GM21447 (cell line): ENCODE measurements at regions not wholly inside any gene's neighbourhood (a gene's known extent, or its start where the extent isn't known, plus 50 kb on each side); places are given as distances from the start of the nearest gene placed in this dataset.

Experiments
- ATAC-seq: cut with Tn5 transposase; IDR thresholded peaks from one replicate; pipeline ENCODE4 v1.9.1; 2021; ENCODE audit not compliant: unreplicated experiment

DNA sequence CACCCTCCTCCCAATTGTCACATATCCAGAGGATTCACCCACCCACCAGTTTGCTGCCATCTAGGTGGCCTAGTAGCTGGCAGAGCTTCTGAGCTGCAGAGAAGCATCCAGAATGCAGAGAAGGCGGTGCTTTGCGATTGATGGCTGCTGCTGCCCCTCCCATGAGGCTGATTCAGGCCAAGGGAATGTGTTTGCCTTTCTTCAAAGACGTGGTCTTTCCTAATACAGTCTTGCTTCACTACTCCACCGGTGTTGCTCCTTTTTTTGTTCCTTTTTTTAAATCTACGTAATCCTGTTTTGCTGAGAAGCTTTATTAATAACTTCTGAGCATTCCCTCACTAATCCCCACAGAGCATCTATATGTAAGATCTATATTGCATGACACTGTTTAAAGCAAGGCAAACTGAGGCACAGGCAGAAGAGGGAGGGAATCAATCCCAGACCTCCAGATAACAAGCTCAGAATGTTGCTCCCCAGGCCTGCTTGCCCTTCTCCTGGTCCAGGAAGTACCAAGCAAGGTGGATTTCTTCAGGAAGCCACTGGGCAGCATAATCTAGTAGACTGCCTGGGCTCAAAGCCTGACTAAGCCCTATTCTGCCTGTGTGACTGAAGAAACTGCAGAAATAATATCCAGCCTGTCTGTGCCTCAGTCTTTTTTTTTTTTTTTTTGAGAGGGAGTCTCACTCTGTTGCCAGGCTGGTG, 275.5 kb upstream of the FMN2 start:
- ATAC-seq, result no peak

DNA sequence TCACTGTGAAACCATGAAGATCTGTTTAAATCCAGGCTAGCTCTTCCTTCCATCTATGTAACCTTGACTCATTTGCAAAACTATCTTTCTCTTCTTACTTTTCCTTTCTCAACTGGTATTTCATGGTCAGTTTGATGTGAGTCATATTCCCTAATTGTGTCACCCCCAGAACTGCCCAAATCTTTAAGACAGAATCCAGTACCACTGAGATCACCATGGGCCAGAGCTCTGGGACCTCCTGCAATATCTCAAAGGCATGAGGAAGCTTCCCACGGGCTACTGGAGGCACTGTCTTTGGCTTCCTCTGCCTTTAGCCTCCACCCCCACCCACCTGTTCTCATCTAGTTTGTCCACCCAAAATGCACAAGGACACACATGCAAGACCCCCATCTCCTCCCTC, 274.4 kb upstream of the FMN2 start:
- no peak for ATAC-seq

DNA sequence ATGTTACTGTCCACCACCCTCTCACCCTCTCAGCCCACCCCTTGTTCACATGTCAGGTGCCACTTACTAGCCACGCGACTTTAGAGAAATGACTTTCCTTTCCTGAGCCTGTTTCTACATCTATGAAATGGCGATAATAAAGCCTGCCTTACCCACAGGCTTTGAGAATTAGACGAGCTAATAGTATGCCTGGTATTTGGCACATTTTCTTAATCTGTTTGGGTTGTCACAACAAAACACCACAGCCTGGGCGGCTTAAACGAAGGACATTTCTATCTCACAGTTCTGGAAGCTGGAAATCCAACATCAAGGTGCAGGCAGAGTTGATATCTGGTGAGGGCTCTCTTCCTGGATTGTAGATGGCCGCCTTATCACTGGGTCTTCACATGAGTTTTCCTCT, 273.9 kb upstream of the FMN2 start:
- ATAC-seq, result no peak

DNA sequence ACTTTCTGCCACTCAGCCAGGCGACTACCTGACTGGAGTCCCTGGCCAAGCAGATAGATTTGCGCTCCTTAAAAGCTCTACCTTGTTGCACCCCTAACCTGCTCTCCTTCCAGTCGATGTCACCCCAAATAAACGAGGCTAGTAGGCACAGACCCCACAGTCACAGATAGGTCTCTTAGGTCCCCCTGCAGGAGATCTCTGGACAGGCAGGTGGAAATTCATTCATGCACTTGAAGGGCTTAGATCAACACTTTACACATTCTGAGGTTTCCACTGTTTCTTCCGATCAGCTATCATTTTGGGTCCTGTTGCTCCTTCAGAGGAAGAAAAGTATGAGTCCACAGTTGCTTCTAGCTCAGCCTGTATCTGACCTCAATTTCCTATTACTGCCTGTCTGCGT, 272.6 kb upstream of the FMN2 start:
- ATAC-seq, result no peak

GRCh38 chr1:239819756-239820250, 271.9 kb upstream of the FMN2 start:
- no peak for ATAC-seq

- ATAC-seq, result no peak
Measured at GRCh38 chr1:239823852-239824251, 267.8 kb upstream of the FMN2 start.

DNA sequence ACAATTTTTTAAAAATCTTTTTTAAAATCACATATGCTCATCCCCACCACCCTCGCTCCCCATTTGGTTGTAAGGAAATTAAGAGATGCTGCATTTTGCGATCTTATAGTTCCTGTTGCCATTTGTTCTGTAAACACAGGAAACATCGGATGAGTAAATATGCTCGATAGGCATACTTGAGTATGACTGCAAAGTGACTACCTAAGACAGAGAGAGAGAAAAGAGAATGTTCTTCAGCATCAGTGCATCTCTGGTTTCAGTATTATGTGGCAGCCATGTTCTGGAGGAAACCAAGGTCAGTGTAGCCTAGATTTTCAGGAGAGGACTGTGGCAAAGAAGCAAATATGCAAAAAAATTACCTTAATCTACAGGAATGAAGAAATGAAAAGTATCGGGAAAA, 265.5 kb upstream of the FMN2 start:
- no peak for ATAC-seq

GRCh38 chr1:239826736-239827135, 264.9 kb upstream of the FMN2 start:
- no peak for ATAC-seq

DNA sequence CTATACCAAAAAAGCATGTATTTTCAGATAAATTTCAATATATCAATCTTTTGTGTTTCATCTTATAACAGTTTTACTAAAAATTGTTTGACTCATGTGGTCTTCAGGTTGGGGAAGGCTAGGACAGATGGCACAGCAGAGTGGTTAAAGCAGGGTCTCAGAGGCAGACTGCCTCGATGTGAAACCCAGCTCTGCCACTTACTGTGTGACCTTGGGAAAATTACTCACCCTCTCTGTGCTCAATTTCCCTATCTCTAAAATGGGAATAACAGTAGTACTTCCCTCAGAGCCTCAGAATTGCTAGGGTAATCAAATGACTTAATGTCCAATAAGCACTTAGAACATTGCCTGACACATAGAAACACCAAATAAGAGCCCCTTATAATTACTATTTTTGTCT, 262.1 kb upstream of the FMN2 start:
- ATAC-seq, result no peak

- ATAC-seq, result no peak
Measured at GRCh38 chr1:239831577-239832355, 259.9 kb upstream of the FMN2 start.

DNA sequence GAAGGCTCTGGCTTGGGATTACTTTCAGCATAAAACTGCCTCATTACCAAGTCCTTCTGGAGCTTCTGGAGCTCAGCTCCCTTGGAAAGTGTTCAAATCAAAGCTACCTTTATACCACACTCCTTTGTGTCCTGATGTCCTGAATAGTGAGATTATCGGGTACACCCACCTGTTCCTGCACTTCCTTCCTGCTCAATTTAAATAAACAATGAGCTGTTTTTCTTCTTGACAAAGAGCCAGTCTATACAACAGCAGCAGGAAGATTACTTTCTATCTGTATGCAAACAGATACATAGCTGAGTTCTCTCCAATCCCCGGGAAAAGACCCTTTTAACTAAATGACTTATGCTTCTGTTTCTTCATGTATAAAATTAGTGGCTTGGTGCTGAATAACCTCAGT, 258.0 kb upstream of the FMN2 start:
- no peak for ATAC-seq

- no peak for ATAC-seq
Measured at GRCh38 chr1:239835946-239836440, 255.7 kb upstream of the FMN2 start.

DNA sequence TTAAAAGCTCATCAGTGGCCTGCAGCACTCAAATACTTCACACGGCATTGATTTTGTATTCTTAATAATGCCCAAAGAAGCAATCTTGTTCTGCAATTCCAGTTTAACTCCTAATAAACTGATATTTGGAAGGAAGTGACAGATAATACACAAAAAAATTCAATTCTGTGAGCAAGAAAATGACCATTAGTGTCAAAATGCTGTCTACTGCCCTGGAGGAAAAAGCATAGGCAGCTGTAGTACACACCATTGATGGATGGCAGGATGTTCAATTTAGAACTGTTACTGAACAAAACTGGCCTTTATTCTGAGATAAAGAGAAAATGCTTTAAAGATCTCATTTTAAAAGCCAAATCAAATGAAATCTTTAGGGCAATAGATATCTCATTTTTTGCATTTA, 251.3 kb upstream of the FMN2 start:
- ATAC-seq, result no peak

DNA sequence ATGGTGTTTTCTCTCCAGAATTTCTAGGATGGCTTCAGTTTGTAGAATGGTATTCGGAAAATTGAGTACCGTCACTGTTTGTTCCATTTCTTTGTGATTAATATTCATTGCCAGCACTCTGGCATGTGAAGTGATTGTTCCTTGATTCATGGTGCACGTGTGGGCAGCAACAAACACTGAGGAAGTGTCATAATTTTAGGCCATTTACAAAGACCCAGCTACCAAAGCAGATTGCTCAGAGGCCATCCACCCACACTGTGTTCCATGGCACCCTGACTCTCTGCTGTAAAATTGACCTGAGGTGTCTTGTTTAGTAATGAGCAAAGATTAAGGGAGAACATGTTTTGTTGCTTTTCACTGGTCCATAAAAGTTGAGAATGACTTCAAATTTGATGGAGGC, 250.9 kb upstream of the FMN2 start:
- ATAC-seq, result no peak

GRCh38 chr1:239841631-239842030, 250.1 kb upstream of the FMN2 start:
- ATAC-seq, result no peak

GRCh38 chr1:239843541-239843940, 248.1 kb upstream of the FMN2 start:
- no peak for ATAC-seq

DNA sequence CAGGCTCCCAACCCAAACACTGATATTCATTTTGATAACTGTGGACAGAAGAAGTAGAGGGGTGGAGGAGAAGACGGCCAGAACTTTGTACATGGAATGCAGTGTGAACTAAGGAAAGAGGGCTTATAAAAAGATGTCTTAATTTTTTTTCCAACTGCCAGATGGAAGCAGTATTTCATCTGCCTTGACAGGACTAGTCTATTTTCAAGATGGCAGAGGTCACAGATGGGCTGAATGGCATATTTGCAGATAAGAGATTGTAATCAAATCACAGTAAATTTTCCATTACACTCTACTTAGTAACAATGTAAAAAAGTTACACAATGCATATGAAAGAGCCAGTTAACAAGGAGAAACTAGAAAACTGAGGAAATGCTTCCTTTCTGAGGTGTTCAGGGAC, 246.8 kb upstream of the FMN2 start:
- no peak for ATAC-seq

DNA sequence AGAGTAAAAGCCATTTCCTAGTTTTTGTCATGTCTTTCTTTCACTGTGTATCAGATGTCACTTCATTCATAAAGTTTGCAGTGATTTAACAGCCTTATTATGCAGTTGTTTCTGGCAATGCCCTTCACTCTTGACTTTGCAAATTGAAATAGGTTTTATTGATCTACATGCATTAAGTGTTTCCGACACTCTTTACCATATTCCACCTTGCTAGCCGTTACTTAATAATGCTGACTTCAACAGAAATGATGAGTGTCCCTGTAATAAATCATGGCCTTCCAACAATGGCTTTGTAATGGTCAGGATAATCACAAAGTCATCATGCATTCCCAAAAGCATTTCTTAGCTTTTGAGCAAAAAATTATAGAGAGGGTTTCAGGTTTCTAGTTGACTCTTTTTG, 236.8 kb upstream of the FMN2 start:
- no peak for ATAC-seq

DNA sequence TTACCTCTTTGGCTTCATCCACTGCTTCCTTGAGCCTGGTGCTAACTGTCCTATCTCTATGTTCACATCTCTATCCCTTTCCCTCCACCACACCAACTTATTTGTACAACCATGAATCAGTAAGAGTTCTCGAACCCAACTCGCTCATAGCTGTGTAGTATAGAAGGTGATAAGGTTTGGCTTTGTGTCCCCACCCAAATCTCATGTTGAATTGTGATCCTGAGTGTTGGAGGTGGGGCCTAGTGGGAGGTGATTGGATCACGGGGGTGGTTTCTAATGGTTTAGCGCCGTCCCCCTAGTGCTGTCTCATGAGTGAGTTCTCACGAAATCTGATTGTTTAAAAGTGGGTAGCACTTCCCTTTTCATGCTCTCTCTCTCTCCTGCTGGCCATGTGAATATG, 235.6 kb upstream of the FMN2 start:
- ATAC-seq, result no peak

DNA sequence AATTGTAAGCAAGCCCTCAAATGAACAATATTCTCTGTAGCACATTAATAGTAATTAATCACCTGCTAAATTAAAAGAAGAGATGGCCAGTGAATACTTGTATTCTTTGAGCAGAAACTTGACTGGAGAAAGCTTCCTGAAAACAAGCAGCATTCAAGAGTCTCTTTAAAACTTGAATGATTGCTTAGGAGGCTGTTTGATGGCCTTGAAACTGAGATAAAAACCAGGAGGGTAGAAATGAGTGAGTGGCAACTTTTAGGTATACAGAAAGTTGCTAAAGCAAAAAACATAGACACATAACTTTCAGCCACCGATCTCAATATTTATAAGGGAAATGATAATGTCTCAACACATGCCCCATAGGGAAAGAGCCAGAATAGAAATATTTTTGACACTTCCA, 234.8 kb upstream of the FMN2 start:
- no peak for ATAC-seq

GRCh38 chr1:239858057-239858456, 233.6 kb upstream of the FMN2 start:
- no peak for ATAC-seq

- no peak for ATAC-seq
Measured at GRCh38 chr1:239858529-239858928, 233.2 kb upstream of the FMN2 start.
